SK-N-MC (cell line): ENCODE measurements at regions not wholly inside any gene's neighbourhood (a gene's known extent, or its start where the extent isn't known, plus 50 kb on each side); places are given as distances from the start of the nearest gene placed in this dataset.

ENCODE experiments used
- DNase-seq: peaks from one replicate; pipeline ENCODE4 v3.0.0-alpha.2; 2011; ENCODE audit warnings: low read depth, low spot score
- H3K27ac ChIP-seq: fragments of 200-600 bp; sonication (generic); 2 replicates; pipeline ENCODE4 v1.5.1; 2016; ENCODE audit warnings: mixed run types
- H3K36me3 ChIP-seq: fragments of 200-600 bp; sonication (generic); 2 replicates; pipeline ENCODE4 v1.6.1; 2017; ENCODE audit warnings: antibody characterized with exemption, low read length, mixed read lengths; ENCODE audit not compliant: insufficient read depth
- H3K4me3 ChIP-seq: fragments of 200-600 bp; sonication (generic); 2 replicates; pipeline ENCODE4 v1.5.1; 2016
- H3K9ac ChIP-seq: fragments of 200-600 bp; sonication (generic); 2 replicates; pipeline ENCODE4 v1.8.0; 2017; ENCODE audit warnings: mixed run types, mixed read lengths; ENCODE audit not compliant: insufficient read length
- H3K9me3 ChIP-seq: fragments of 200-600 bp; sonication (generic); 2 replicates; pipeline ENCODE4 v1.6.1; 2017; ENCODE audit warnings: low read depth, mild to moderate bottlenecking, antibody characterized with exemption, low read length, moderate library complexity, mixed read lengths
- EZH2 ChIP-seq: fragments of 200-600 bp; sonication (generic); IDR thresholded peaks from one replicate; pipeline ENCODE4 v1.6.1; 2017; ENCODE audit warnings: antibody characterized with exemption
- FOXP2 ChIP-seq: optimal IDR thresholded peaks from 2 replicates; pipeline ENCODE3; 2011; ENCODE audit warnings: mild to moderate bottlenecking, moderate library complexity; ENCODE audit not compliant: insufficient read depth; ENCODE audit errors: extremely low read length, control extremely low read depth
- POLR2AphosphoS5 ChIP-seq: IDR thresholded peaks from 2 replicates; pipeline ENCODE4 v1.6.1; 2012; ENCODE audit warnings: mild to moderate bottlenecking, low read depth, low read length, borderline replicate concordance

DNA sequence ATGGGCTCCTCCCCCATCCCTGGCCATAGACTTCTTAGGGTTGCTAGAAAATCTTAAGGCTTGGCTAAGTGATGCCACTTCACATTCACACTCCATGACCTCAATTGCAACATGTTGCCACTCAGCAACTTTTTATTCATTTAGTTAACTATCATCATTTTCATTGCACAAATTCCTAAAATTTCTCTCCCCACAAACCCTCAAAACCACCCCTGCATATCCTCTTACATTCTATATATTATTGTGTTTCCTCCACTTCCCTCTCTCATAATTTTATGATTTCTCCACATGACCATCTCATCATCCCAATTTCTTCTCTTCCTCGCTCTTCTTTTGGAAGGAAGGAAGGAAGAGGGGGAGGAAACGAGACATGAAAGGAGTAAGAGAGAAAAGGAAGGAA, 436.0 kb downstream of the HACE1 start:
- H3K9ac ChIP-seq: no peak overlapping the region
- peak overlapping the region; percentile 99 for H3K27ac ChIP-seq
- H3K4me3 ChIP-seq: no peak overlapping the region; the same call in 1 of the 2 replicates
- peak; percentile 96 for DNase-seq
- H3K9me3 ChIP-seq: no peaks in the 10 kb centered on the region; the same call in 1 of the 2 replicates
- no peak for TF ChIP-seq POLR2AphosphoS5
- TF ChIP-seq FOXP2: no peak
- no peak for TF ChIP-seq EZH2
- peaks cover 14% of the 10 kb centered on the region; the same call in 1 of the 2 replicates for H3K36me3 ChIP-seq

- H3K27ac ChIP-seq: peak overlapping the region; percentile 99
- peaks cover 5% of the 10 kb centered on the region; the same call in 1 of the 2 replicates for H3K9me3 ChIP-seq
- peak overlapping the region; percentile 74 for H3K9ac ChIP-seq
- peak; percentile 93 for DNase-seq
- H3K4me3 ChIP-seq: peak overlapping the region; percentile 67
- peaks cover 17% of the 10 kb centered on the region for H3K36me3 ChIP-seq
- TF ChIP-seq EZH2 (no peak), POLR2AphosphoS5 (peak; percentile 79; the same call in 1 of the 2 replicates)
Measured at GRCh38 chr6:104421650-104422049, 438.1 kb downstream of the HACE1 start.

GRCh38 chr6:104418839-104419238, 440.9 kb downstream of the HACE1 start:
- Histone ChIP-seq H3K4me3 (no peak overlapping the region), H3K9ac (no peak overlapping the region), H3K36me3 (peaks cover 17% of the 10 kb centered on the region), H3K27ac (no peak overlapping the region; the same call in 1 of the 2 replicates), H3K9me3 (peaks cover 5% of the 10 kb centered on the region; the same call in 1 of the 2 replicates)
- no peak for DNase-seq
- TF ChIP-seq EZH2: no peak
- TF ChIP-seq POLR2AphosphoS5: no peak
- TF ChIP-seq FOXP2: no peak

- Histone ChIP-seq H3K36me3 (peaks cover 17% of the 10 kb centered on the region), H3K9me3 (peaks cover 5% of the 10 kb centered on the region; the same call in 1 of the 2 replicates), H3K4me3 (no peak overlapping the region), H3K9ac (no peak overlapping the region), H3K27ac (no peak overlapping the region)
- TF ChIP-seq POLR2AphosphoS5 (no peak), EZH2 (no peak)
- no peak for DNase-seq
Measured at GRCh38 chr6:104418125-104418524, 441.6 kb downstream of the HACE1 start.

- Histone ChIP-seq H3K4me3 (no peak overlapping the region), H3K36me3 (peaks cover 17% of the 10 kb centered on the region), H3K9ac (no peak overlapping the region), H3K27ac (peak overlapping the region; percentile 17; the same call in 1 of the 2 replicates), H3K9me3 (peaks cover 5% of the 10 kb centered on the region; the same call in 1 of the 2 replicates)
- DNase-seq: no peak
- TF ChIP-seq FOXP2 (no peak), EZH2 (no peak), POLR2AphosphoS5 (no peak)
Measured at GRCh38 chr6:104414723-104415122, 445.0 kb downstream of the HACE1 start.

GRCh38 chr6:104413767-104414166, 446.0 kb downstream of the HACE1 start:
- Histone ChIP-seq H3K36me3 (peaks cover 17% of the 10 kb centered on the region), H3K27ac (peak overlapping the region; percentile 14), H3K4me3 (no peak overlapping the region), H3K9ac (no peak overlapping the region), H3K9me3 (peaks cover 5% of the 10 kb centered on the region; the same call in 1 of the 2 replicates)
- DNase-seq: no peak
- TF ChIP-seq FOXP2 (no peak), EZH2 (no peak), POLR2AphosphoS5 (no peak)

DNA sequence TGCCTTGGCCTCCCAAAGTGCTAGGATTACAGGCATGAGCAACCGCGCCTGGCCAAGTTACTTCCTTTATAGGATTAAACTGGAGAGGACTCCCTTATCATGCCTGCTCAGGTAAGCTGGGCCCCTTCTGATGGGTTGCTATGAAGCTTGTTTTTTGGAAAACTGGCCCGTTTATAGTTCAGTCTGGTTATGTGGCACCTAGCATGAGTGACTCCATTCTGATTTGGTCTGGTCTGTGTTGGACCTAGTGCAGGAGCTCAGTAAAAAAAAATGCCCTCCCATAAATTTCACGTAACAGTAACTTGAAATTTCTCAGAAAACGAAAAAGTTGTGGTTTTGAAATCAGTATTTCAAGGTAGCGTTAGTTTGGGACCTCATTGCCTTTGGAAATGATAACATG, 448.4 kb downstream of the HACE1 start:
- no peak for DNase-seq
- TF ChIP-seq POLR2AphosphoS5 (no peak), FOXP2 (no peak)
- no peaks in the 10 kb centered on the region for H3K36me3 ChIP-seq
- no peak overlapping the region for H3K27ac ChIP-seq
- H3K9ac ChIP-seq: no peak overlapping the region
- H3K9me3 ChIP-seq: no peaks in the 10 kb centered on the region; the same call in 1 of the 2 replicates
- H3K4me3 ChIP-seq: no peak overlapping the region

DNA sequence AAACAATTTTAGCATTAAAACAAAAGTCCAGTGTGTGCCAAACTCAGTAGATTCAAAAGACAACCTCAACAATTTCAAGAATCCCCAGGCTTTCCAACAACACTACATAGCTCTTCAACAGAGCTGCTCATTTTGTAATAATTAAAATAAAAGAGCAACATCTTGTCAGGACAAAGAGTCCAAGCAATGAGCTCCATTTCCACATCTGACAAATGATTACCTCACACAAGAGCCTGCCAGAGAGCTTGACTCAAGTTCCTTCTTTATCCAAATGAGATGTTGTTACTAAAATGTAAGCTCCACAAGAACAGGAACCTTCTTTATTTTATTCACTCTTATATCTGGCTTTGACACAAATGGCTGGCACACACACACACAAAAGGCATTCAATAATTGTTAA, 449.8 kb downstream of the HACE1 start:
- H3K9me3 ChIP-seq: no peaks in the 10 kb centered on the region; the same call in 1 of the 2 replicates
- H3K36me3 ChIP-seq: no peaks in the 10 kb centered on the region
- no peak overlapping the region for H3K9ac ChIP-seq
- no peak overlapping the region for H3K4me3 ChIP-seq
- peak overlapping the region; percentile 28; the same call in 1 of the 2 replicates for H3K27ac ChIP-seq
- no peak for TF ChIP-seq FOXP2
- no peak for TF ChIP-seq EZH2
- no peak for TF ChIP-seq POLR2AphosphoS5
- no peak for DNase-seq

- TF ChIP-seq POLR2AphosphoS5 (no peak), FOXP2 (no peak), EZH2 (no peak)
- DNase-seq: no peak
- no peaks in the 10 kb centered on the region; the same call in 1 of the 2 replicates for H3K9me3 ChIP-seq
- no peaks in the 10 kb centered on the region for H3K36me3 ChIP-seq
- H3K4me3 ChIP-seq: no peak overlapping the region
- no peak overlapping the region for H3K9ac ChIP-seq
- H3K27ac ChIP-seq: peak overlapping the region; percentile 42
Measured at GRCh38 chr6:104407957-104408356, 451.8 kb downstream of the HACE1 start.
